ENCODE measurements at regions not wholly inside any gene's neighbourhood (a gene's known extent, or its start where the extent isn't known, plus 50 kb on each side); places are given as distances from the start of the nearest gene placed in this dataset.
"Not testable (repeated sequence)": the region's sequence is repeated elsewhere in the genome, so short reads cannot be mapped to it uniquely, and the experiment has no call there.

DNA sequence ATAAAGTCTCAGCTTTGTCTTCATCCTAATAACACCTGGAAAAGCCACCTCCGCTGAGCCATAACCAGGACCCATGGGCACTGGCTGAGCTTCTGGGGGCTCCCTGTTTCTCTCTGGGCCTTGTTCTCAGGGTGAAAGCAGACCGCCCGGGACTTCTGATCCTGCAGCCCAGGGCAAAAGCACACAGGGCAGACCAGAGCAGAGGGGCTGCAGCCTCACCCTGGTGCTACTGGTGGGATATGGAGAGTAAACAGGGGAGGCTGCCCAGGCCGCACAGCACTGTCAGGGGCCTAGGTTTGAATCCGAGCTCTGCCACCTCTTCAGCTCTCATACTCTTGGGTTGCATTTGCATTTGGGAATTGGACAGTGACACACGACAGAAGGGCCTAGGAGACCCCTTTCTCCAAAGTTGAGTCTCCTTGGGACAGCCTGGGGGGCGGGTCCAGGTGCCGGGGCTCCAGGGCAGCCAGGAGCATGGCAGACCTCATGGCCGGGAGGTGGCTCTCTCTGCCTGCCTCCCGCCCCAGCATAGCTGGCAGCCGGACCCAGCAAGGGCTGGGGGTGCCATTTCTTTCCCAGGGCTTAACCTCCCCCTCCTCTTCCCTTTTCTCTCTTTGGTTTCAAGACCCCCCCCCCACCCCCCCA, 164.9 kb downstream of the INHBB start:
- no peak for DNase-seq
- Histone ChIP-seq H3K4me1 (peaks cover 0 to 20% (median 12%) of the 10 kb centered on the region in 4 donors), H3K9me3 (no peaks in the 10 kb centered on the region), H3K27ac (no peak overlapping the region), H3K27me3 (no peaks in the 10 kb centered on the region), H3K4me3 (no peak overlapping the region), H3K36me3 (no peaks in the 10 kb centered on the region)
- intact Hi-C loops (cut with DNase I; ENCODE audit: low total_unique reads), result loop anchor here (5.0 kb wide), 1 partner anchor 166 kb away; no protein-coding TSS in a partner anchor
- TF ChIP-seq, protein P1, sequence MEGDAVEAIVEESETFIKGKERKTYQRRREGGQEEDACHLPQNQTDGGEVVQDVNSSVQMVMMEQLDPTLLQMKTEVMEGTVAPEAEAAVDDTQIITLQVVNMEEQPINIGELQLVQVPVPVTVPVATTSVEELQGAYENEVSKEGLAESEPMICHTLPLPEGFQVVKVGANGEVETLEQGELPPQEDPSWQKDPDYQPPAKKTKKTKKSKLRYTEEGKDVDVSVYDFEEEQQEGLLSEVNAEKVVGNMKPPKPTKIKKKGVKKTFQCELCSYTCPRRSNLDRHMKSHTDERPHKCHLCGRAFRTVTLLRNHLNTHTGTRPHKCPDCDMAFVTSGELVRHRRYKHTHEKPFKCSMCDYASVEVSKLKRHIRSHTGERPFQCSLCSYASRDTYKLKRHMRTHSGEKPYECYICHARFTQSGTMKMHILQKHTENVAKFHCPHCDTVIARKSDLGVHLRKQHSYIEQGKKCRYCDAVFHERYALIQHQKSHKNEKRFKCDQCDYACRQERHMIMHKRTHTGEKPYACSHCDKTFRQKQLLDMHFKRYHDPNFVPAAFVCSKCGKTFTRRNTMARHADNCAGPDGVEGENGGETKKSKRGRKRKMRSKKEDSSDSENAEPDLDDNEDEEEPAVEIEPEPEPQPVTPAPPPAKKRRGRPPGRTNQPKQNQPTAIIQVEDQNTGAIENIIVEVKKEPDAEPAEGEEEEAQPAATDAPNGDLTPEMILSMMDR (IDR thresholded peaks at IDR 0.05), result no peak

DNA sequence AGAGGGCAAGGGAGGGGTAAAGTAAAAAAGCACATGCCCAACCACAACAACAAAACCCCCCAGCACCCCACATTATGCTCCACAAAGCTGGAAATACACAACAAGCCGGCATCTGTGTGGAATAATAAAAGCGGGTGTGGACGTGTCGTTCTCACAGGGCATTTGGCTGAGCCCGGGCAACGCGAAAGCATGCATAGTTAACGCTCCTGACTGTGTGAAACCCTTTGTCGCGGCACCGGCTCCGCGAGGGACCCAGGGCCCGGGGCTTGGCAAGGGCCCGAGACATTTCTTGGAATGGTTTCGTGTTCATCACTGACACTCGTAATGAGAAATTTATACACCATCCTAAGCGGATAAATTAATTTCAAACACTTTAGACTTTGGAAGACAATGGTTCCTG, 165.6 kb downstream of the INHBB start:
- H3K27ac ChIP-seq, result no peak overlapping the region
- no peak for DNase-seq
- intact Hi-C loops (cut with DNase I; ENCODE audit: low total_unique reads), result loop anchor here (5.0 kb wide), 1 partner anchor 166 kb away; no protein-coding TSS in a partner anchor
- no peak overlapping the region for H3K4me3 ChIP-seq
- H3K27me3 ChIP-seq, result no peaks in the 10 kb centered on the region
- TF ChIP-seq, protein P1 (IDR thresholded peaks at IDR 0.05), result no peak
- H3K9me3 ChIP-seq, result no peaks in the 10 kb centered on the region
- peaks cover 0 to 20% (median 14%) of the 10 kb centered on the region in 4 donors for H3K4me1 ChIP-seq
- H3K36me3 ChIP-seq, result no peaks in the 10 kb centered on the region

GRCh38 chr2:120511947-120512710, 166.2 kb downstream of the INHBB start:
- TF ChIP-seq, protein P1 (IDR thresholded peaks at IDR 0.05), result no peak
- H3K4me3 ChIP-seq, result no peak overlapping the region
- no peaks in the 10 kb centered on the region for H3K9me3 ChIP-seq
- no peak overlapping the region for H3K27ac ChIP-seq
- no peaks in the 10 kb centered on the region for H3K36me3 ChIP-seq
- H3K27me3 ChIP-seq, result no peaks in the 10 kb centered on the region
- intact Hi-C loops (cut with DNase I; ENCODE audit: low total_unique reads), result loop anchor here (5.0 kb wide), 1 partner anchor 165 kb away; no protein-coding TSS in a partner anchor
- DNase-seq, result no peak
- peaks cover 0 to 24% (median 18%) of the 10 kb centered on the region in 4 donors for H3K4me1 ChIP-seq

DNA sequence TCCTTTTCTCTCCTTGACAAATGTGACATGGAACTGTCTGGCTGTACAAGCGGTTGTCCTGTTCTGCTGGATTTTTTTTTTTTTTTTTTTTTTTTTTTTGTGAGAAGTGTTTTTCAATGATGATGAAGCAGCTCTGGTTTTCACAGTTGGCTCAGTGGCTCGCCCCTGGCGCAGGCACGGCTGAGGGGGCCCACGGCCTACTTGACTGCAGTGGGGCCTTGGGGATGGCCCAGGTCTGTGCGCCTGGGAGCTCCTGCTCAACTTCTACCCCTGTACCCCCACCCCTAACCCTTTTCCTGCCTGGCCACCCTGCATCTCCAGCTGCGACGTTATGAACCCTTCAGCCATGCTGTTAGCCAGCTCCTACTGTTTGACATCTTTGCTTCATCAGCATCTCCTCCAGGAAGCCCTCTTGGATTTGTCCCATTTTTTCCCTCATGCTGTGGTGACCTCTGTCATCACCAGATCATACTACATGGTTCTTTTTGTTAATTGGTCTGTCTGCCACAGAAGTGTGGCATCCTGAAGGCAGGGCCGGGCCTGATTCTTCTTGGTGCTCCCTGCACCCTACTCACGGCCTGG, 167.9 kb downstream of the INHBB start:
- H3K9me3 ChIP-seq, result no peaks in the 10 kb centered on the region
- no peak overlapping the region for H3K4me3 ChIP-seq
- no peaks in the 10 kb centered on the region for H3K36me3 ChIP-seq
- peaks cover 0 to 22% (median 14%) of the 10 kb centered on the region in 4 donors for H3K4me1 ChIP-seq
- intact Hi-C loops (cut with DNase I; ENCODE audit: low total_unique reads), result loop anchor here (5.0 kb wide), 1 partner anchor 163 kb away; no protein-coding TSS in a partner anchor
- no peak for DNase-seq
- TF ChIP-seq, protein P1 (IDR thresholded peaks at IDR 0.05), result no peak
- no peak overlapping the region for H3K27ac ChIP-seq
- H3K27me3 ChIP-seq, result no peaks in the 10 kb centered on the region

- Histone ChIP-seq H3K27me3 (no peaks in the 10 kb centered on the region), H3K36me3 (no peaks in the 10 kb centered on the region), H3K27ac (no peak overlapping the region), H3K4me1 (peaks cover 0 to 15% (median 8%) of the 10 kb centered on the region in 4 donors), H3K9me3 (no peaks in the 10 kb centered on the region), H3K4me3 (no peak overlapping the region)
- no peak for DNase-seq
- intact Hi-C loops (cut with DNase I; ENCODE audit: low total_unique reads), result loop anchor here (5.0 kb wide), 1 partner anchor 163 kb away; no protein-coding TSS in a partner anchor
- TF ChIP-seq, protein P1 (IDR thresholded peaks at IDR 0.05), result no peak
Observed at GRCh38 chr2:120514521-120514920, 168.6 kb downstream of the INHBB start.

GRCh38 chr2:120515066-120515758, 169.3 kb downstream of the INHBB start:
- H3K4me3 ChIP-seq; H3K9me3 ChIP-seq; DNase-seq; H3K27me3 ChIP-seq; intact Hi-C loops (cut with DNase I; ENCODE audit: low total_unique reads); H3K27ac ChIP-seq; H3K36me3 ChIP-seq: not testable (repeated sequence)
- peaks cover 0 to 15% (median 5%) of the 10 kb centered on the region in 4 donors for H3K4me1 ChIP-seq

Data from tibial artery (tissue), 4 donors.